Skin epidermis (tissue), 12 donors: ENCODE measurements at regions not wholly inside any gene's neighbourhood (a gene's known extent, or its start where the extent isn't known, plus 50 kb on each side); places are given as distances from the start of the nearest gene placed in this dataset.

Experiments
- H3K27ac ChIP-seq, 21 experiments: fragments of 200-600 bp; sonication (generic) in 11 of 21; one replicate each; pipeline ENCODE4 v1.5.0; 2020; ENCODE audit warnings: mild to moderate bottlenecking in 3 of 21, inconsistent platforms in 2 of 21, moderate library complexity in 2 of 21
- H3K4me3 ChIP-seq, 7 experiments: fragments of 200-600 bp; sonication (generic) in 2 of 7; one replicate each; pipeline ENCODE4 v1.5.0; 2020; ENCODE audit warnings: inconsistent platforms in 2 of 7, mild to moderate bottlenecking in 2 of 7, moderate library complexity in 1 of 7

- Histone ChIP-seq H3K4me3 (no peak overlapping the region), H3K27ac (no peak overlapping the region)
These were observed 69.4 kb upstream of the POU5F2 start for GRCh38 chr5:93810780-93811179.

- Histone ChIP-seq H3K27ac (no peak overlapping the region), H3K4me3 (no peak overlapping the region)
These were observed 68.0 kb upstream of the POU5F2 start for GRCh38 chr5:93809430-93809829.

- Histone ChIP-seq H3K4me3 (no peak overlapping the region), H3K27ac (no peak overlapping the region)
These were observed 66.4 kb upstream of the POU5F2 start for GRCh38 chr5:93807846-93808245.

- Histone ChIP-seq H3K4me3 (no peak overlapping the region), H3K27ac (no peak overlapping the region)
These were observed 64.4 kb upstream of the POU5F2 start for GRCh38 chr5:93805616-93806379.

GRCh38 chr5:93800988-93801811, 59.8 kb upstream of the POU5F2 start:
- no peak overlapping the region for H3K27ac ChIP-seq
- H3K4me3 ChIP-seq: no peak overlapping the region

- no peak overlapping the region for H3K27ac ChIP-seq
- H3K4me3 ChIP-seq: no peak overlapping the region
These were observed 53.6 kb upstream of the POU5F2 start for GRCh38 chr5:93794954-93795353.

- no peak overlapping the region for H3K4me3 ChIP-seq
- H3K27ac ChIP-seq: no peak overlapping the region
These were observed 51.9 kb upstream of the POU5F2 start for GRCh38 chr5:93793159-93793781.

- H3K27ac ChIP-seq: no peak overlapping the region
- no peak overlapping the region for H3K4me3 ChIP-seq
These were observed 50.1 kb upstream of the POU5F2 start for GRCh38 chr5:93791518-93791972.
